IMR-90 (cell line): ENCODE measurements at regions not wholly inside any gene's neighbourhood (a gene's known extent, or its start where the extent isn't known, plus 50 kb on each side); places are given as distances from the start of the nearest gene placed in this dataset.
A peak's percentile ranks its signal among the peaks of the same experiment; 100 is the strongest.

Experiments
- ATAC-seq: fragments of 200-7000 bp; cut with Tn5 transposase; 2 replicates; pipeline ENCODE4 v1.9.1; 2020; ENCODE audit warnings: low read depth, mild to moderate bottlenecking, moderate library complexity
- BruUV-seq: library from RNA; stranded (reverse); fragments of 400-500 nt; replicated peaks from 2 replicates; lab custom pipeline; 2021; lab: Mats Ljungman, UMichigan
- CTCF ChIA-PET: fragments of 300-600 bp; formaldehyde crosslinking; extraction: SDS; loops from one replicate; lab custom pipeline; 2021; ENCODE audit warnings: antibody characterized with exemption; lab: Yijun Ruan, JAX
- POLR2A ChIA-PET: fragments of 300-600 bp; sonication (Branson Sonifier 250); formaldehyde crosslinking; loops from one replicate; lab custom pipeline; 2022; ENCODE audit warnings: antibody characterized with exemption; ENCODE audit not compliant: unreplicated experiment; lab: Charles Lee
- DNase-seq: peaks from one replicate; pipeline ENCODE4 v3.0.0; 2013
- H2AFZ ChIP-seq: replicated peaks from 2 replicates; pipeline ENCODE3; 2013; ENCODE audit warnings: low read length, mild to moderate bottlenecking; ENCODE audit not compliant: poor library complexity
- H2AK5ac ChIP-seq: 2 replicates; pipeline ENCODE4 v1.6.1; 2013; ENCODE audit warnings: low read depth, low read length, inconsistent platforms
- H2AK9ac ChIP-seq: replicated peaks from 2 replicates; pipeline ENCODE3; 2013; ENCODE audit warnings: mild to moderate bottlenecking, low read depth, low read length, moderate library complexity; ENCODE audit not compliant: poor library complexity
- H2BK120ac ChIP-seq: 2 replicates; pipeline ENCODE4 v1.6.1; 2013; ENCODE audit warnings: low read depth, low read length, inconsistent platforms
- H2BK15ac ChIP-seq: 3 replicates; pipeline ENCODE4 v1.6.1; 2013; ENCODE audit warnings: low read depth, low read length, inconsistent platforms
- H2BK20ac ChIP-seq: 2 replicates; pipeline ENCODE4 v1.6.1; 2013; ENCODE audit warnings: low read depth, mild to moderate bottlenecking, inconsistent platforms, low read length, moderate library complexity
- H2BK5ac ChIP-seq: 2 replicates; pipeline ENCODE4 v1.6.1; 2013; ENCODE audit warnings: mild to moderate bottlenecking, low read depth, low read length, inconsistent platforms; ENCODE audit not compliant: poor library complexity, severe bottlenecking
- H3K14ac ChIP-seq: replicated peaks from 2 replicates; pipeline ENCODE4 v1.6.1; 2013; ENCODE audit warnings: low read depth, low read length, inconsistent platforms
- H3K18ac ChIP-seq: 2 replicates; pipeline ENCODE4 v1.6.1; 2013; ENCODE audit warnings: low read depth, low read length, control low read depth
- H3K23ac ChIP-seq: 2 replicates; pipeline ENCODE4 v1.6.1; 2013; ENCODE audit warnings: low read depth, low read length, inconsistent platforms
- H3K27ac ChIP-seq: 2 replicates; pipeline ENCODE4 v1.5.1; 2013; ENCODE audit warnings: mild to moderate bottlenecking, control low read depth, low read length; ENCODE audit not compliant: insufficient read depth
- H3K27me3 ChIP-seq: 2 replicates; pipeline ENCODE4 v1.6.1; 2013; ENCODE audit warnings: low read length; ENCODE audit not compliant: control insufficient read depth, insufficient read depth
- H3K36me3 ChIP-seq: 2 replicates; pipeline ENCODE4 v1.6.1; 2013; ENCODE audit warnings: low read length, mixed read lengths; ENCODE audit not compliant: control insufficient read depth, insufficient read depth
- H3K4ac ChIP-seq: 2 replicates; pipeline ENCODE4 v1.6.1; 2013; ENCODE audit warnings: low read depth, low read length, inconsistent platforms
- H3K4me1 ChIP-seq: 2 replicates; pipeline ENCODE4 v1.6.1; 2013; ENCODE audit warnings: low read length, mixed read lengths; ENCODE audit not compliant: control insufficient read depth, insufficient read depth
- H3K4me2 ChIP-seq: 2 replicates; pipeline ENCODE4 v1.6.1; 2013; ENCODE audit warnings: low read depth, mild to moderate bottlenecking, control low read depth, low read length, moderate library complexity
- H3K4me3 ChIP-seq: 2 replicates; pipeline ENCODE4 v1.5.1; 2013; ENCODE audit warnings: low read depth, mild to moderate bottlenecking, control low read depth, low read length, moderate library complexity; ENCODE audit not compliant: insufficient read depth
- H3K56ac ChIP-seq: 2 replicates; pipeline ENCODE4 v1.6.1; 2013; ENCODE audit warnings: low read length, inconsistent platforms; ENCODE audit not compliant: insufficient read depth; ENCODE audit errors: extremely low read depth
- H3K79me1 ChIP-seq, 2 experiments: 2 replicates each; pipeline ENCODE4 v1.6.1; 2013; ENCODE audit warnings: low read length in 2 of 2, inconsistent platforms in 1 of 2, low read depth in 1 of 2
- H3K9ac ChIP-seq: 2 replicates; pipeline ENCODE4 v1.6.1; 2013; ENCODE audit warnings: low read depth, low read length, control low read depth
- H3K9me1 ChIP-seq: 2 replicates; pipeline ENCODE4 v1.6.1; 2013; ENCODE audit warnings: low read length, inconsistent platforms; ENCODE audit not compliant: insufficient read depth
- H3K9me3 ChIP-seq: 2 replicates; pipeline ENCODE4 v1.6.1; 2013; ENCODE audit warnings: low read length; ENCODE audit not compliant: control insufficient read depth, insufficient read depth
- H4K20me1 ChIP-seq: 2 replicates; pipeline ENCODE4 v1.6.1; 2013; ENCODE audit warnings: low read length, inconsistent platforms; ENCODE audit not compliant: insufficient read depth
- H4K5ac ChIP-seq: 2 replicates; pipeline ENCODE4 v1.6.1; 2013; ENCODE audit warnings: mild to moderate bottlenecking, low read depth, low read length, control low read depth
- H4K8ac ChIP-seq, 2 experiments: 2 replicates each; pipeline ENCODE4 v1.6.1; 2013; ENCODE audit warnings: low read depth in 2 of 2, low read length in 2 of 2, control low read depth in 1 of 2, inconsistent platforms in 1 of 2
- H4K91ac ChIP-seq: 2 replicates; pipeline ENCODE4 v1.6.1; 2013; ENCODE audit warnings: low read depth, low read length, inconsistent platforms; ENCODE audit not compliant: insufficient read depth
- CEBPB ChIP-seq: IDR thresholded peaks from 2 replicates; pipeline ENCODE4 v1.6.1; 2012; ENCODE audit warnings: low read depth, low read length, improper control_type of control experiment
- CTCF ChIP-seq: conservative IDR thresholded peaks from 2 replicates; pipeline ENCODE4 v1.5.1; 2012; ENCODE audit warnings: mild to moderate bottlenecking, low read depth, low read length, improper control_type of control experiment
- ELK1 ChIP-seq: fragments of 150-350 bp; IDR thresholded peaks from 2 replicates; pipeline ENCODE4 v1.6.1; 2016; ENCODE audit warnings: low read depth, mild to moderate bottlenecking, low read length, moderate library complexity, borderline replicate concordance
- MAFK ChIP-seq: IDR thresholded peaks from 2 replicates; pipeline ENCODE4 v1.6.1; 2012; ENCODE audit warnings: low read depth, low read length, improper control_type of control experiment
- MAZ ChIP-seq: IDR thresholded peaks from 2 replicates; pipeline ENCODE4 v1.6.1; 2012; ENCODE audit warnings: low read depth, mild to moderate bottlenecking, low read length, improper control_type of control experiment, moderate library complexity, borderline replicate concordance
- MXI1 ChIP-seq: IDR thresholded peaks from 2 replicates; pipeline ENCODE4 v1.6.1; 2012; ENCODE audit warnings: low read depth, mild to moderate bottlenecking, low read length, moderate library complexity, borderline replicate concordance
- RAD21 ChIP-seq: IDR thresholded peaks from 2 replicates; pipeline ENCODE4 v1.6.1; 2012; ENCODE audit warnings: low read length, improper control_type of control experiment
- RFX5 ChIP-seq: IDR thresholded peaks from 2 replicates; pipeline ENCODE4 v1.8.0; 2012; ENCODE audit warnings: low read depth, mild to moderate bottlenecking, low read length, moderate library complexity
- SMC3 ChIP-seq: fragments of 150-350 bp; IDR thresholded peaks from 2 replicates; pipeline ENCODE4 v1.6.1; 2016; ENCODE audit warnings: low read depth, mild to moderate bottlenecking, antibody characterized with exemption, low read length, moderate library complexity
- WGBS, 2 experiments: methylation state at CpG; one replicate each; pipeline versions ENCODE4 v1.1.5 to v1.1.7; 2013; ENCODE audit warnings: missing lambda C conversion rate in 2 of 2; ENCODE audit not compliant: insufficient read length in 1 of 2; ENCODE audit errors: extremely low coverage in 2 of 2; 5-methylcytosine and 5-hydroxymethylcytosine counted together
- dilution Hi-C: fragments of 300-500 bp; cut with HindIII; formaldehyde crosslinking; loops from one replicate; pipeline ENCODE4 v1.14.3; 2018; ENCODE audit warnings: low sequenced_read_pairs; ENCODE audit not compliant: unreplicated experiment
- in situ Hi-C: fragments of 300-500 bp; cut with MboI; formaldehyde crosslinking; loops from 3 replicates; pipeline ENCODE4 v1.14.3; 2019; ENCODE audit warnings: low sequenced_read_pairs, inconsistent platforms, mixed read lengths
- intact Hi-C: fragments of 100-400 bp; cut with micrococcal nuclease; formaldehyde crosslinking; loops from 2 replicates; pipeline ENCODE4 v1.10.0; 2022

DNA sequence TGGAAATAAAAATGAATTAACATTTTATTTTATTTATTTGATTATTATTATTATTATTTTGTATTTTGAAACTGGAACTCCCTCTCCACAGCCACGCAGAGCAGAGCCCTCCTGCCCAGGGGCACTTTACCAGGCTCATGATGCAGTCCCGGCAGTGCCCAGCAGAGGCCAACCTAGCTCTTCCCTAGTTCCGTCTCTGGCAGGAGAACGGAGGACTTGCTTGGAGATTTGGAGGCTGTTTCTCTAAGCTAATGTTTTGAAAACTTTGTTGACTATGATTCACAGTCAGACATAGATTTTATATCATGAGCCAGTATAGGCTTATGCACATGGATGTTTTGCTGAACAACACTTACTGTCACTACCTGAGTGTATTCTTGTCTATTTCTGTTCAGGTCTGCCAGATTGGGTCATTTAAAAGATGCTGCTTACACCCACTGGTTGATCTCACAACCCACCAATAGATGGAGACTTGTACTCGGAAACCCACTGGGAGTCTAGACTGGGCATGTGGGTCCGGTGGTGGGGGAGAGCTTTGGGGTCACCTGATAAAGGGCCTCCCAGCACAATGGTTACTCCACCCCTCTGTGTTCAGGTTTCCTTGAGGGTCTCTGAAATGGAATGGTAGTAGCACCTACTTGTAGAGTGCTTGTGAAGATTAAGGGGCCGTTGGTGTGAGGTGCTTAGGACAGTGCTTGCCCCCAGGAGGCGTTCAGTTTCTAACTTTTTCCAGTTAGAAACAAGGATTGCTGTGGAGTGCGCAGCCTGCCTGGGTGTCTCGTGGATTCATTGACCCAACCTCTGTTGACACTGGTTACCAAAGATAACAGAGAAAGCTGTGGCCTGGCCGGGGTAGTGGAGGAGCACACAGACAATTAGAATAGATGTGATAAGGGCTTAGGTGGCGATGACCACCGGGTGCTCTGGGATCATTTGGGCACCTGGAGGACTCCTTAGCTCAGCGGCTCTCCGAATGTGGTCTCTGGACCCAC lies 177.3 kb downstream of the HAUS1 start:
- dilution Hi-C loops (no loop called here), intact Hi-C loops (loop anchor here (1.0 to 2.0 kb wide), 4 partner anchors 108 to 377 kb away; no protein-coding TSS in a partner anchor), in situ Hi-C loops (loop anchor here (10.0 kb wide), 1 partner anchor 203 kb away; no protein-coding TSS in a partner anchor)
- WGBS, 2 experiments, result 82% methylated on average over 2 of the region's 15 CpGs; no CpG with 5 or more reads in 1 of the 2 experiments
- H2BK5ac ChIP-seq, result no peak overlapping the region
- H3K36me3 ChIP-seq, result no peaks in the 10 kb centered on the region
- no peak overlapping the region for H2AFZ ChIP-seq
- no peak overlapping the region for H3K27ac ChIP-seq
- no peak overlapping the region for H2BK15ac ChIP-seq
- no peak overlapping the region for H2AK9ac ChIP-seq
- peaks cover 26% of the 10 kb centered on the region for H3K9me1 ChIP-seq
- ATAC-seq (peak; percentile 94), DNase-seq (peak; percentile 79)
- H3K4ac ChIP-seq, result no peak overlapping the region
- H4K8ac ChIP-seq, result no peak overlapping the region
- H3K4me3 ChIP-seq, result no peak overlapping the region
- TF ChIP-seq CEBPB (no peak), CTCF (peak; percentile 83), MAZ (peak; percentile 27; the same call in 1 of the 2 replicates), RFX5 (no peak), MAFK (no peak), RAD21 (peak; percentile 91), SMC3 (peak; percentile 82), MXI1 (no peak), ELK1 (no peak)
- H3K9me3 ChIP-seq, result no peaks in the 10 kb centered on the region
- no peak overlapping the region for H3K23ac ChIP-seq
- CTCF ChIA-PET, result interaction anchor here (0.5 to 2.9 kb wide), 14 partner anchors 19 to 376 kb away, joined by 3 to 13 read pairs (median 4); a partner anchor contains a TSS
- no peaks in the 10 kb centered on the region for H4K20me1 ChIP-seq
- H2BK20ac ChIP-seq, result no peak overlapping the region
- H2AK5ac ChIP-seq, result no peak overlapping the region
- H3K14ac ChIP-seq, result no peak overlapping the region
- no peak overlapping the region for H3K56ac ChIP-seq
- H4K91ac ChIP-seq, result no peak overlapping the region
- H4K5ac ChIP-seq, result no peak overlapping the region
- H3K27me3 ChIP-seq, result no peaks in the 10 kb centered on the region
- no TSS peak for BruUV-seq
- H3K18ac ChIP-seq, result no peak overlapping the region
- no peaks in the 10 kb centered on the region for H3K79me1 ChIP-seq
- H3K4me2 ChIP-seq, result no peak overlapping the region
- H3K9ac ChIP-seq, result no peak overlapping the region
- H3K4me1 ChIP-seq, result peaks cover 14% of the 10 kb centered on the region
- POLR2A ChIA-PET, result no interaction called here
- H2BK120ac ChIP-seq, result no peak overlapping the region
